H9 (cell line): ENCODE measurements at regions not wholly inside any gene's neighbourhood (a gene's known extent, or its start where the extent isn't known, plus 50 kb on each side); places are given as distances from the start of the nearest gene placed in this dataset.

ENCODE experiments used
- DNase-seq: peaks from one replicate; pipeline ENCODE4 v3.0.0-alpha.2; 2017
- H2AFZ ChIP-seq: one replicate; pipeline ENCODE4 v1.6.1; 2013; ENCODE audit warnings: mild to moderate bottlenecking, low read length, control low read depth, moderate library complexity
- H2AK5ac ChIP-seq: 2 replicates; pipeline ENCODE4 v1.6.1; 2013; ENCODE audit warnings: low read length, control low read depth, mixed read lengths; ENCODE audit not compliant: insufficient read length
- H2BK120ac ChIP-seq: one replicate; pipeline ENCODE4 v1.6.1; 2013; ENCODE audit warnings: low read depth, mild to moderate bottlenecking, low read length, control low read depth, inconsistent platforms; ENCODE audit not compliant: poor library complexity, severe bottlenecking
- H2BK12ac ChIP-seq: 2 replicates; pipeline ENCODE4 v1.6.1; 2013; ENCODE audit warnings: low read length, control low read depth, mixed read lengths, low read depth; ENCODE audit not compliant: insufficient read length
- H2BK15ac ChIP-seq: 2 replicates; pipeline ENCODE4 v1.6.1; 2013; ENCODE audit warnings: low read depth, low read length, control low read depth
- H2BK20ac ChIP-seq: one replicate; pipeline ENCODE4 v1.6.1; 2013; ENCODE audit warnings: low read depth, mild to moderate bottlenecking, low read length, control low read depth, inconsistent platforms; ENCODE audit not compliant: poor library complexity, severe bottlenecking
- H2BK5ac ChIP-seq: 2 replicates; pipeline ENCODE4 v1.6.1; 2013; ENCODE audit warnings: low read length, control low read depth, mixed read lengths; ENCODE audit not compliant: insufficient read length
- H3K14ac ChIP-seq: 2 replicates; pipeline ENCODE4 v1.6.1; 2013; ENCODE audit warnings: low read length, control low read depth; ENCODE audit not compliant: insufficient read depth
- H3K18ac ChIP-seq: 2 replicates; pipeline ENCODE4 v1.6.1; 2013; ENCODE audit warnings: low read depth, mild to moderate bottlenecking, mixed read lengths, low read length, control low read depth; ENCODE audit not compliant: insufficient read length
- H3K23ac ChIP-seq: 2 replicates; pipeline ENCODE4 v1.6.1; 2013; ENCODE audit warnings: low read length, control low read depth, mixed read lengths, low read depth; ENCODE audit not compliant: insufficient read length
- H3K23me2 ChIP-seq: 2 replicates; pipeline ENCODE4 v1.6.1; 2013; ENCODE audit warnings: low read depth, mild to moderate bottlenecking, mixed read lengths, low read length, control low read depth; ENCODE audit not compliant: insufficient read length, poor library complexity, severe bottlenecking
- H3K27ac ChIP-seq: 2 replicates; pipeline ENCODE4 v1.5.1; 2013; ENCODE audit warnings: low read length, control low read depth, mixed read lengths, low read depth; ENCODE audit not compliant: insufficient read length
- H3K27me3 ChIP-seq: 2 replicates; pipeline ENCODE4 v1.6.1; 2013; ENCODE audit warnings: low read length, control low read depth, inconsistent platforms; ENCODE audit not compliant: insufficient read depth
- H3K4ac ChIP-seq: 2 replicates; pipeline ENCODE4 v1.6.1; 2013; ENCODE audit warnings: low read depth, mild to moderate bottlenecking, control low read depth, inconsistent platforms, low read length, moderate library complexity
- H3K4me1 ChIP-seq: 2 replicates; pipeline ENCODE4 v1.6.1; 2013; ENCODE audit warnings: low read length, control low read depth, inconsistent platforms; ENCODE audit not compliant: insufficient read depth
- H3K4me2 ChIP-seq: 2 replicates; pipeline ENCODE4 v1.6.1; 2013; ENCODE audit warnings: low read length, control low read depth, mixed read lengths; ENCODE audit not compliant: insufficient read length, insufficient read depth
- H3K56ac ChIP-seq: 2 replicates; pipeline ENCODE4 v1.6.1; 2013; ENCODE audit warnings: low read depth, mild to moderate bottlenecking, mixed read lengths, low read length, control low read depth; ENCODE audit not compliant: insufficient read length
- H3K79me1 ChIP-seq: 2 replicates; pipeline ENCODE4 v1.6.1; 2013; ENCODE audit warnings: low read depth, mild to moderate bottlenecking, moderate library complexity, low read length, control low read depth, inconsistent platforms; ENCODE audit not compliant: insufficient read depth, poor library complexity, severe bottlenecking
- H3K79me2 ChIP-seq: 2 replicates; pipeline ENCODE4 v1.6.1; 2013; ENCODE audit warnings: low read length, control low read depth, inconsistent platforms; ENCODE audit not compliant: insufficient read depth
- H3K9ac ChIP-seq: 2 replicates; pipeline ENCODE4 v1.6.1; 2013; ENCODE audit warnings: low read length, control low read depth, mixed read lengths; ENCODE audit not compliant: insufficient read length; ENCODE audit errors: extremely low read depth
- H3K9me3 ChIP-seq: one replicate; pipeline ENCODE4 v1.6.1; 2013; ENCODE audit warnings: low read depth, low read length, inconsistent platforms; ENCODE audit not compliant: control insufficient read depth
- H3T11ph ChIP-seq: one replicate; pipeline ENCODE4 v1.6.1; 2013; ENCODE audit warnings: mild to moderate bottlenecking, low read length, control low read depth, inconsistent platforms
- H4K20me1 ChIP-seq: one replicate; pipeline ENCODE4 v1.6.1; 2013; ENCODE audit not compliant: control insufficient read depth, insufficient read length, insufficient read depth
- H4K5ac ChIP-seq: 2 replicates; pipeline ENCODE4 v1.6.1; 2013; ENCODE audit warnings: low read depth, mild to moderate bottlenecking, mixed read lengths, low read length, control low read depth; ENCODE audit not compliant: insufficient read length
- H4K8ac ChIP-seq: replicated peaks from 2 replicates; pipeline ENCODE4 v1.6.1; 2013; ENCODE audit warnings: low read length, control low read depth, mixed read lengths, low read depth; ENCODE audit not compliant: insufficient read length
- H4K91ac ChIP-seq: 2 replicates; pipeline ENCODE4 v1.6.1; 2013; ENCODE audit warnings: low read depth, mild to moderate bottlenecking, moderate library complexity, mixed read lengths, low read length, control low read depth; ENCODE audit not compliant: insufficient read length
- H3K27ac Mint-ChIP-seq, 3 experiments: 2 replicates in 2 of 3; 3 replicates in 1 of 3; pipeline ENCODE4 v1.8.0; 2020 to 2021; ENCODE audit warnings: mixed read lengths in 3 of 3, mild to moderate bottlenecking in 1 of 3, moderate library complexity in 1 of 3
- H3K27me3 Mint-ChIP-seq: 2 replicates; pipeline ENCODE4 v1.8.0; 2021; ENCODE audit warnings: low read depth, mild to moderate bottlenecking, moderate library complexity, mixed read lengths
- H3K36me3 Mint-ChIP-seq, 3 experiments: 2 replicates in 2 of 3; 3 replicates in 1 of 3; pipeline ENCODE4 v1.8.0; 2020 to 2021; ENCODE audit warnings: low read depth in 3 of 3, mixed read lengths in 3 of 3; ENCODE audit not compliant: insufficient read depth in 1 of 3
- H3K4me1 Mint-ChIP-seq, 2 experiments: 2 replicates each; pipeline ENCODE4 v1.8.0; 2020; ENCODE audit warnings: mixed read lengths in 2 of 2
- H3K4me3 Mint-ChIP-seq, 2 experiments: 2 replicates in 1 of 2; 3 replicates in 1 of 2; pipeline ENCODE4 v1.8.0; 2020 to 2021; ENCODE audit warnings: mild to moderate bottlenecking in 2 of 2, mixed read lengths in 2 of 2, moderate library complexity in 1 of 2
- H3K9me3 Mint-ChIP-seq, 2 experiments: 2 replicates in 1 of 2; 3 replicates in 1 of 2; pipeline ENCODE4 v1.8.0; 2020; ENCODE audit warnings: mild to moderate bottlenecking in 2 of 2, mixed read lengths in 2 of 2, moderate library complexity in 1 of 2
- CTCF ChIP-seq: fragments of 200-600 bp; sonication (generic); conservative IDR thresholded peaks from 3 replicates; pipeline ENCODE4 v1.8.0; 2021; ENCODE audit warnings: antibody characterized with exemption, mild to moderate bottlenecking
- WGBS: extraction: QIAGEN DNeasy Blood & Tissue Kit; methylation state at CpG from one replicate; pipeline ENCODE4 v1.1.7; 2013; ENCODE audit warnings: missing lambda C conversion rate, low lambda C conversion rate, mixed read lengths; ENCODE audit not compliant: insufficient read length; ENCODE audit errors: extremely low coverage; 5-methylcytosine and 5-hydroxymethylcytosine counted together

- Histone ChIP-seq H4K5ac (no peak overlapping the region), H2BK20ac (no peak overlapping the region), H2BK5ac (no peak overlapping the region), H4K91ac (no peak overlapping the region), H3K56ac (no peak overlapping the region), H3K14ac (no peak overlapping the region), H3K79me2 (no peaks in the 10 kb centered on the region), H3T11ph (no peak overlapping the region), H3K4me1 (no peaks in the 10 kb centered on the region), H2AFZ (no peak overlapping the region), H3K27me3 (no peaks in the 10 kb centered on the region), H3K27ac (no peak overlapping the region), H3K23ac (no peak overlapping the region), H3K79me1 (no peaks in the 10 kb centered on the region), H2BK12ac (no peak overlapping the region), H4K20me1 (no peaks in the 10 kb centered on the region), H3K23me2 (no peaks in the 10 kb centered on the region), H3K4ac (no peak overlapping the region), H4K8ac (no peak overlapping the region), H3K9ac (no peak overlapping the region), H3K18ac (no peak overlapping the region), H3K4me2 (no peak overlapping the region), H2AK5ac (no peak overlapping the region), H2BK15ac (no peak overlapping the region), H3K9me3 (no peaks in the 10 kb centered on the region), H2BK120ac (no peak overlapping the region)
- H3K27me3 Mint-ChIP-seq = peaks cover 25% of the 10 kb centered on the region
- peaks cover 6 to 14% of the 10 kb centered on the region in 2 experiments for H3K4me1 Mint-ChIP-seq
- peaks cover 12% of the 10 kb centered on the region in 2 experiments for H3K9me3 Mint-ChIP-seq
- TF ChIP-seq CTCF = no peak
- WGBS = no CpG with 5 or more reads among the region's 3 CpGs
- peaks cover 0 to 14% (median 2%) of the 10 kb centered on the region in 3 experiments; a peak in 2 of 7 replicates for H3K36me3 Mint-ChIP-seq
- H3K27ac Mint-ChIP-seq = no peak overlapping the region; a peak in 1 of 7 replicates
- no peak overlapping the region for H3K4me3 Mint-ChIP-seq
- DNase-seq = no peak
Observed at GRCh38 chr7:32150039-32150438, 79.8 kb upstream of the PDE1C start.
